ENCODE measurements at regions not wholly inside any gene's neighbourhood (a gene's known extent, or its start where the extent isn't known, plus 50 kb on each side); places are given as distances from the start of the nearest gene placed in this dataset.
"Not testable (repeated sequence)": the region's sequence is repeated elsewhere in the genome, so short reads cannot be mapped to it uniquely, and the experiment has no call there.

- no peak for DNase-seq (ENCODE audit: low read depth in 2 of 2)
These were observed 94.3 kb downstream of the ASB1 start for GRCh38 chr2:238521002-238521401.

DNA sequence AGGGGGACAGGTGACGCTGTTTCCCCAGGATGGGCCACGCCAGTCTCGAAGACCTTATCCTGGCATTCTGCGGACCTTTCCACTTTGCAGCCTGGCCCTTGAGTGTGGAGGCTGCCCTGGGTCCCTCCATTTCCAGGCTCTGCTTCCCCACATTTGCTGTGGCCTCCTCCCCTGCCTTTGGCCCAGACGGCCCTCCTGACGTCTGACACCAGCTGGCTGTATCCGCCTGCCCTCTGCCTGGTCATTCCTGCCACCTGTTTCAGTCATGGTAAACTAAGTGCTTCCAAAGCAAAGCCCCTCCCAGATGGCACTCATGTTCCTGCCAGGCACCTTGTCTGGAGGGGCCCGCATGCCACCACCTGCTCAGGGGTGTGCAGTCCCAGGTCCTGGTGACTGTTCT lies 95.1 kb downstream of the ASB1 start:
- no peak for DNase-seq (ENCODE audit: low read depth in 2 of 2)

GRCh38 chr2:238523158-238524110 lies 96.7 kb downstream of the ASB1 start:
- DNase-seq (ENCODE audit: low read depth in 2 of 2) = no peak

- no peak for DNase-seq (ENCODE audit: low read depth in 2 of 2)
These were observed 97.8 kb downstream of the ASB1 start for GRCh38 chr2:238524426-238524983.

GRCh38 chr2:238525990-238526389 lies 99.3 kb downstream of the ASB1 start:
- no peak for DNase-seq (ENCODE audit: low read depth in 2 of 2)

DNA sequence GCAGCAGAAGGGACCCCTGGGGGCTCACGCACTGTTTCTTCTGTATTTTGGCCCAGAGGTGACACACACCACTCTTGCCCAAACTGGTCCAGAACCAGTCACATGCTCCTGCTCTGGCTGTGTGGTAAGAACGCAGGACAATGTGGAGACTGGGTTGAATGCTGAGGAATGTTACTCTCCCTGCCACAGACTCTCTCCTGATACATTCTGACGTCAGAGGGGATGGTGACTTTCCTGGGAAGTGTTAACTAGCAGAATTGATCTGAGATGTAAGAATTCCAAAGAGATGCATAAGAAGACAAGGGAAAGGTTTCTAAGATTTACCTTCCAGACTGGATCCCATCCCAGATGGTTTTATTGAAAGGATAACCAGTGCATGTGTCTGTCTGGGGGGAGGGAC lies 100.8 kb downstream of the ASB1 start:
- no peak for DNase-seq (ENCODE audit: low read depth in 2 of 2)

GRCh38 chr2:238528953-238529781 lies 102.4 kb downstream of the ASB1 start:
- DNase-seq (ENCODE audit: low read depth in 2 of 2) = no peak

DNA sequence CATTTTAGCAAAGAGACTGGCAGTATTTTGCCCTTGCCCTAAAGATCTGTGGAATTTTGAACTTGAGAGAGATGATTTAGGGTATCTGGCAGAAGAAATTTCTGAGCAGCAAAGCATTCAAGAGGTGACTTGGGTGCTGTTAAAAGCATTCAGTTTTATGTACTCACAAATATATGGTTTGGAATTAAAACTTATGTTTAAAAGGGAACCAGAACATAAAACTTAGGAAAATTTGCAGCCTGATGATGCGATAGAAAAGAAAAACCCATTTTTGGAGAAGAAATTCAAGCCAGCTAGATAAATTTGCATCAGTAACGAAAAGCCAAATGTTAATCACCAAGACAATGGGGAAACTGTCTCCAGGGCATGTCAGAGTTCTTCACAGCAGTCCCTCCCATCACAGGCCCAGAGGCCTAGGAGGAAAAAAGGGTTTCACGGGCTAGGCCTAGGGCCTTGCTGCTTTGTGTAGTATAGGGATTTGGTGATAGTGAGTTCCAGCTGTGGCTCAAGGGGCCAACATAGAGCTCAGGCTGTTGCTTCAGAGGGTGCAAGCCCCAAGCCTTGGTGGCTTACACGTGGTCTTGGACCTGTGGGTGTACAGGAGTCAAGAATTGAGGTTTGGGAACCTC lies 104.4 kb downstream of the ASB1 start:
- not testable (repeated sequence) for DNase-seq (ENCODE audit: low read depth in 2 of 2)

DNA sequence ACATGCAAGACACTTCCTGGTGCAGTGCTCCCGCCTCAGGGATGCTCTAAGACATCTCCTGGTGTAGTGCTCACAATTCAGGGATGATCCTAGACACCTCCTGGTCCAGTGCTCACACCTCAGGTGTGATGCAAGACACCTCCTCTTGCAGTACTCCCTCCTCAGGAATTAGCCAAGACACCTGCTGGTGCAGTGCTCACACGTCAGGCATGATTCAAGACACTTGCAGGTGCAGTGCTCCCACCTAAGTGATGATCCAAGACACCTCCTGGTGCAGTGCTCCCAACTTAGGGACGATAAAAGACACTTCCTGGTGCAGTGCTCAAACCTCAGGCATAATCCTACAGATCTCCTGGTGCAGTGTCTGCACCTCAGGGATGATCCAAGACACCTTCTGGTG lies 117.0 kb downstream of the ASB1 start:
- DNase-seq (ENCODE audit: low read depth in 2 of 2) = not testable (repeated sequence)

- DNase-seq (ENCODE audit: low read depth in 2 of 2) = no peak
These were observed 122.3 kb downstream of the ASB1 start for GRCh38 chr2:238548902-238549462.

DNA sequence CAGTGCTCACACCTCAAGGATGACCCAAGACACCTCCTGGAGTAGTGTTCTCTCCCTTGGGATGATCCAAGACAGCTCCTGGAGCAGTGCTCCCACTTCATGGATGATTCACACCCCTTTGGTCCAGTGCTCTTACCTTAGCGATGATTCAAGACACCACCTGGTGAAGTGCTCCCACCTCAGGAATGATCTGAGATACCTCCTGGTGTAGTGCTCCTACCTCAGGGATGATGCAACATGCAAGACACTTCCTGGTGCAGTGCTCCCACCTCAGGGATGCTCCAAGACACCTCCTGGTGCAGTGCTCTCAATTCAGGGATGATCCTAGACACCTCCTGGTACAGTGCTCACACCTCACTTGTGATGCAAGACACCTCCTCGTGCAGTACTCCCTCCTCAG lies 123.1 kb downstream of the ASB1 start:
- no peak for DNase-seq (ENCODE audit: low read depth in 2 of 2)

GRCh38 chr2:238551091-238551490 lies 124.4 kb downstream of the ASB1 start:
- no peak for DNase-seq (ENCODE audit: low read depth in 2 of 2)

- DNase-seq (ENCODE audit: low read depth in 2 of 2) = no peak
These were observed 125.5 kb downstream of the ASB1 start for GRCh38 chr2:238552226-238552625.

- no peak for DNase-seq (ENCODE audit: low read depth in 2 of 2)
These were observed 126.4 kb downstream of the ASB1 start for GRCh38 chr2:238553159-238553558.

DNA sequence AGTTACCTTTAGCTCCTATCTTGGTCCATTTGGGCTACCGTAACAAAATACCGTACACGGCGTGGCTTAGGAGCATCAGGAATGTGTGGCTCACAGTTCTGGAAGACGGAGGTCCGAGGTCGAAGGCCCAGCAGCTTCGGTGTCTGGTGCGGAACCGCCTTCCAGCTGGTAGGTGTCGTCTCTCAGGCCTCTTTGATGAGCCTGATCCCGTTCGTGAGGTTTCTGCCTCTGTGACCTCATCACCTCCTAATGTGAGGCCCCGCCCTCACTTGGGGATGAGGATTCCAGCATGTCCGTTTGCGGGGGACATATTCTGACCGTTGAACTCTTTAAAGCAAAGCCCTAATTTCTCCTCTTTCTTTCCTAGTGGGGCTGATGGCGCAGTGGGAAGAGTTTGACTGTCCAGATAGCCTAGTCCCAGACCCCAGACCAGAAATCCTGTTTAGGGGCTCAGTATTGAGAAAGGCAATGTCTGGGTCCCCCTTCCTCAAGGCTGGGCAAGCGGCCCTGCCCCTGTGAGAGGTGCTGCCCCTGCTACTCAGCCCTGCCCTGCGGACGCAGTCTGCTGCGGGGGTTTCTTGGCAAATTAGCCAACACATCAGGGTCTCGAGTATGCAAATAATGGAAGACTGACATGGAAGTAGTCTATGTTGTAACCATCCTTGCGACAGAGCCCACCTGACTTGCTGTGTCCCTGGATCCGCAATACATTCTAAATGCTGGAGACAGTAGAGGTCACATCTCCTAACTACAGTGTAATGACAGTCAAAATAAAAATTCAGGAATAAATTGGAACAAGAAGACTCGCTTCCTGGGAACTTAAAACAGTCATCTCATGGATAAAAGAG lies 128.0 kb downstream of the ASB1 start:
- no peak for DNase-seq (ENCODE audit: low read depth in 2 of 2)

DNA sequence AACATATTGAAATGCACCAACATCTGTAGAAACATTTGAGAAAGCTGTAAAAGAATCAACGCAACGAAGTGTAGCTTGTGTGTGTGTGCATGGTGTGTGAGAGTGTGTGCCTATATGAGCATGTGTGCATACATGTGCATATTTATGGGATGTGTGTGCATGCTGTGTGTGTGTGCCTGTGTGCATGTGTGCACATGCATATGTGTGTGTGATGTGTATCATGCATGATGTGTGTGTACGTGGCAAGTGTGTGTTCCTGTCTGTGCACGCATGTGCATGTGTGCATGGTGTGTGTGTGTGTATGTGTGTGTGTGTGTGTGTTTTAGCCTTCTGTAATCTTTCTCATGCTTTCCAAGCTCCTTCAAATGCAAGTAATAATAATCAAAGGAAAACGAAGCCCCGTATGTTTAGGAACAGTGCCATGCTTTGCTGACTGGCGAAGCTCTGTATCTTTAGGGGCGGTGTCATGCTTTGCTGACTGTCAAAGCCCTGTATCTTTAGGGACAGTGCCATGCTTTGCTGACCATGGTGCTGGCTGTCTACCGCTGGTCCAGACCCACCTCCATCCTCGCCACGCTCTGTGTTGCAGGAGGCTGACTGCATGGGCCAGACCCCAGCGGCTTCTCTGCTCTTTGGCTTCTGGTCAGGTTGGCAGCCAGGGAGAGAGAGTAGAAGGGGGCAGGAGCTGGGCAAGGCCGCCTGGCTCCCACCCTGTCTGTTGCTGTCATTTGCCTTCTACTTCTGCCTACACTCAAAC lies 129.2 kb downstream of the ASB1 start:
- no peak for DNase-seq (ENCODE audit: low read depth in 2 of 2)

- DNase-seq (ENCODE audit: low read depth in 2 of 2) = no peak
These were observed 130.7 kb downstream of the ASB1 start for GRCh38 chr2:238557431-238557830.

- DNase-seq (ENCODE audit: low read depth in 2 of 2) = no peak
These were observed 131.2 kb downstream of the ASB1 start for GRCh38 chr2:238557936-238558335.

GRCh38 chr2:238558456-238559099 lies 131.9 kb downstream of the ASB1 start:
- no peak for DNase-seq (ENCODE audit: low read depth in 2 of 2)

All from stimulated activated CD4-positive, alpha-beta T cell treated with anti-CD3 and anti-CD28 coated beads, Interleukin-1b, Interleukin-23, amount 100 ng/mL, for 1 hour (primary cell).